ENCODE measurements at regions not wholly inside any gene's neighbourhood (a gene's known extent, or its start where the extent isn't known, plus 50 kb on each side); places are given as distances from the start of the nearest gene placed in this dataset.

- Histone ChIP-seq H3K4me1 (ENCODE audit: insufficient read depth, low read length) (no peaks in the 10 kb centered on the region), H3K9me3 (ENCODE audit: control insufficient read depth, low read depth, low read length) (no peaks in the 10 kb centered on the region), H3K14ac (ENCODE audit: insufficient read depth, low read length) (no peak overlapping the region), H2AK5ac (ENCODE audit: insufficient read length, low read length) (no peak overlapping the region), H3K79me2 (ENCODE audit: insufficient read depth, low read length) (no peaks in the 10 kb centered on the region), H3K56ac (ENCODE audit: insufficient read length, low read depth, low read length) (no peak overlapping the region), H3K23ac (ENCODE audit: insufficient read length, low read depth, low read length) (no peak overlapping the region), H3K79me1 (ENCODE audit: insufficient read depth, low read depth, low read length, poor library complexity, severe bottlenecking) (no peaks in the 10 kb centered on the region), H2BK20ac (ENCODE audit: low read depth, low read length, poor library complexity, severe bottlenecking) (no peak overlapping the region), H3K4ac (ENCODE audit: low read depth, low read length) (no peak overlapping the region), H3K27ac (ENCODE audit: insufficient read length, low read depth, low read length) (no peak overlapping the region), H3K23me2 (ENCODE audit: insufficient read length, low read depth, low read length, poor library complexity, severe bottlenecking) (no peaks in the 10 kb centered on the region), H4K8ac (replicated peaks; ENCODE audit: insufficient read length, low read depth, low read length) (no peak overlapping the region), H2BK15ac (ENCODE audit: low read depth, low read length) (no peak overlapping the region), H2BK120ac (ENCODE audit: low read depth, low read length, poor library complexity, severe bottlenecking) (no peak overlapping the region), H2AFZ (ENCODE audit: low read length) (no peak overlapping the region), H4K91ac (ENCODE audit: insufficient read length, low read depth, low read length) (no peak overlapping the region), H3K18ac (ENCODE audit: insufficient read length, low read depth, low read length) (no peak overlapping the region), H3T11ph (ENCODE audit: low read length) (no peak overlapping the region), H4K5ac (ENCODE audit: insufficient read length, low read depth, low read length) (no peak overlapping the region), H3K9ac (ENCODE audit: extremely low read depth, insufficient read length, low read length) (no peak overlapping the region), H2BK12ac (ENCODE audit: insufficient read length, low read depth, low read length) (no peak overlapping the region), H3K4me2 (ENCODE audit: insufficient read depth, insufficient read length, low read length) (no peak overlapping the region), H4K20me1 (ENCODE audit: control insufficient read depth, insufficient read depth, insufficient read length) (no peaks in the 10 kb centered on the region), H3K27me3 (ENCODE audit: insufficient read depth, low read length) (no peaks in the 10 kb centered on the region), H2BK5ac (ENCODE audit: insufficient read length, low read length) (no peak overlapping the region)
- no peaks in the 10 kb centered on the region for H3K36me3 Mint-ChIP-seq (ENCODE audit: insufficient read depth in 1 of 3, low read depth in 3 of 3)
- H3K27ac Mint-ChIP-seq = no peak overlapping the region
- H3K27me3 Mint-ChIP-seq (ENCODE audit: low read depth) = no peaks in the 10 kb centered on the region; the same call in 1 of the 2 replicates
- no peaks in the 10 kb centered on the region; a peak in 1 of 5 replicates for H3K9me3 Mint-ChIP-seq
- no peak for DNase-seq
- H3K4me1 Mint-ChIP-seq = no peaks in the 10 kb centered on the region
- no peak overlapping the region for H3K4me3 Mint-ChIP-seq
- no peak for TF ChIP-seq CTCF (conservative IDR thresholded peaks at IDR 0.05)
- WGBS (ENCODE audit: extremely low coverage, insufficient read length, low lambda C conversion rate) = no CpG with 5 or more reads among the region's 2 CpGs
These were observed 332.8 kb upstream of the DYNLRB2 start for GRCh38 chr16:80208015-80208414.

All from H9 (cell line).